SK-N-SH (cell line): ENCODE measurements at regions not wholly inside any gene's neighbourhood (a gene's known extent, or its start where the extent isn't known, plus 50 kb on each side); places are given as distances from the start of the nearest gene placed in this dataset.

Source experiments
- CTCF ChIP-seq: fragments of 200-600 bp; sonication (generic); IDR thresholded peaks from 2 replicates; pipeline ENCODE4 v1.6.1; 2017; ENCODE audit warnings: antibody characterized with exemption, mild to moderate bottlenecking, moderate library complexity
- EP300 ChIP-seq, 2 experiments: IDR thresholded peaks; 2 replicates each; pipeline versions ENCODE4 v1.4.0 to v1.6.1; 2012; ENCODE audit warnings: borderline replicate concordance in 1 of 2, low read depth in 1 of 2, low read length in 1 of 2
- JUND ChIP-seq: IDR thresholded peaks from 2 replicates; pipeline ENCODE4 v1.4.0; 2012
- NFIC ChIP-seq: IDR thresholded peaks from 2 replicates; pipeline ENCODE4 v1.4.0; 2012; ENCODE audit warnings: borderline replicate concordance
- NRF1 ChIP-seq: IDR thresholded peaks from 2 replicates; pipeline ENCODE4 v1.6.1; 2012; ENCODE audit warnings: low read depth, mild to moderate bottlenecking, low read length
- PBX3 ChIP-seq: IDR thresholded peaks from 2 replicates; pipeline ENCODE4; 2012
- POLR2AphosphoS5 ChIP-seq: IDR thresholded peaks from 2 replicates; pipeline ENCODE4 v1.6.1; 2012; ENCODE audit warnings: low read depth, low read length
- RAD21 ChIP-seq: IDR thresholded peaks from 2 replicates; pipeline ENCODE4 v1.6.1; 2012; ENCODE audit warnings: mild to moderate bottlenecking, low read length
- REST ChIP-seq: IDR thresholded peaks from 2 replicates; pipeline ENCODE4 v1.6.1; 2012; ENCODE audit warnings: mild to moderate bottlenecking, low read depth, low read length, moderate library complexity
- TAF1 ChIP-seq: IDR thresholded peaks from 2 replicates; pipeline ENCODE4 v1.6.1; 2012; ENCODE audit warnings: low read depth, mild to moderate bottlenecking, low read length, moderate library complexity, borderline replicate concordance
- USF1 ChIP-seq: IDR thresholded peaks from 2 replicates; pipeline ENCODE4 v1.4.0; 2012; ENCODE audit warnings: low read depth, borderline replicate concordance
- USF2 ChIP-seq: fragments of 150-350 bp; IDR thresholded peaks from 2 replicates; pipeline ENCODE4 v1.6.1; 2017; ENCODE audit warnings: antibody characterized with exemption, low read length, low read depth, borderline replicate concordance

GRCh38 chr9:22731786-22732185 lies 285.2 kb downstream of the DMRTA1 start:
- no peak for TF ChIP-seq CTCF
- TF ChIP-seq NFIC = no peak
- no peak for TF ChIP-seq RAD21
- TF ChIP-seq POLR2AphosphoS5 = no peak
- no peak for TF ChIP-seq NRF1
- no peak for TF ChIP-seq USF2
- no peak for TF ChIP-seq EP300 (IDR thresholded peaks at IDR 0.05; ENCODE audit: borderline replicate concordance in 1 of 2, low read depth in 1 of 2, low read length in 1 of 2)
- TF ChIP-seq TAF1 = no peak
- no peak for TF ChIP-seq REST
- no peak for TF ChIP-seq USF1
- no peak for TF ChIP-seq PBX3
- TF ChIP-seq JUND = no peak
